ENCODE measurements at regions not wholly inside any gene's neighbourhood (a gene's known extent, or its start where the extent isn't known, plus 50 kb on each side); places are given as distances from the start of the nearest gene placed in this dataset.
A peak's percentile ranks its signal among the peaks of the same experiment; 100 is the strongest.

DNA sequence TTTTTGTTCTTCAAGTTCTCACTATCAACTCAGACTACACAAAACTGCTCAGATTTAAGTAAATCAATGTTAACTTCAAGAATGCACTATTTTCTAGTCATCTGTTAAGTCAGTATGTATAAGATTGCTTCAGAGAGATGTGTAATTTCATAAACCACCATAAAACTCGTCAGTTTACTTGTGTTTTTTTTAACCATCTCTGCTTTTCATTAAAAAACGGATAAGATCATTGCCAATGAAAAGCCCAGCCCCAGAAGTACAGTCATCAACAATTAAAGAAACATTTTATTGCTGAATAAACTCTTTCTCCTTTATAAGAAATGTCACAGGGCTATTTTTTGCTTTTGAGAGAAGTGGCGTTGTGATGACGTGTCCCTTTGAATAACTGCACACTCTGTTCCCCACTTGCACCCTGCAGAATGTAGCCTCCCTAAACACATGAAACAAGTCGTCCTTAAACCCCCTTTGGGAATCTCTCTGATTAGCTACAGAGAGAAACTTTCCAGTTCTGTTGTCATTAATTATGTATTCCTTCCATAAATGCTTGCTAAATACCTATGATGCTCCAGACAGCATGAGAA lies 202.7 kb upstream of the FOXD3 start:
- no peak for DNase-seq (ENCODE audit: low spot score)

DNA sequence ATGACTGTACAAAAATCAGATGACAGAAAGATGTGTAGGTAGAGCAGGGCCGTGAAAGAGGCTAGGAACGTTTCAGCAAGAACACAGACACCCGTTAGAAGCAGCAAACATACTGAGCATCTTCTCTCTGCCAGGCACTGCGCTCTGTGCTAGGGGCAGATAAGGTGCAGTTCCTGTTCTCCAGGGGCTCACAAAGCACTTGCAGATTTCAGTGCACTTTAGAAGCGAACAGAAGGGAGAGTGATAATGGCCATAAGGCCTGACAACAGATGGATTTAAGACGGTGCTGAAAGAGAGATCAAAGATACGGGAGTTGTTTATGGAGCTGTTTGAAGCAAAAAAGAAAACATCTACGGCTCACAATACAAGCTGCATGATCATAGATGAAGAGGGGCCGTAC lies 200.3 kb upstream of the FOXD3 start:
- peak; percentile 1 for DNase-seq (ENCODE audit: low spot score)

- DNase-seq (ENCODE audit: low spot score), result peak; percentile 26
Measured at GRCh38 chr1:63124666-63125191, 197.6 kb upstream of the FOXD3 start.

DNA sequence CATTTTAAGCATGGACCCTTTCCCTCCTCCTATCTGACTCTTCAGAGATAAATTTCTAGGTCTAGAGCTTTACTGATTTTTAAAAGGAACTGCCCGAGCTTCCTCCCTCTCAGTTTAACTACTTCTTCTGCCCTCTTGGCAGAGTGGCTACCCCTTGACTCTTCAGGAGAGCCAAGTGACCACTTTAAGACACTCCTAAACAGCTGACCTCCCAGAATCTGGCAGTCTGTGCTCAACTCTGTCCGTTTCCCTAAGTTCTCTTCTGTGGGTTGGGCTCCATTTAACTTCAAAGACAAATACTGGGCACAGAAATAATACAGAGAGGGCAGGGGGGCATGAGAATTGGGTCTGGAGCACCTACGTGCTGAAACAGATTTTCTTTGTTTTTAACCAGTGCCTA lies 196.3 kb upstream of the FOXD3 start:
- DNase-seq (ENCODE audit: low spot score), result no peak

- DNase-seq (ENCODE audit: low spot score), result no peak
Measured at GRCh38 chr1:63127376-63127775, 195.0 kb upstream of the FOXD3 start.

- DNase-seq (ENCODE audit: low spot score), result no peak
Measured at GRCh38 chr1:63128556-63128955, 193.8 kb upstream of the FOXD3 start.

- no peak for DNase-seq (ENCODE audit: low spot score)
Measured at GRCh38 chr1:63129184-63129583, 193.2 kb upstream of the FOXD3 start.

DNA sequence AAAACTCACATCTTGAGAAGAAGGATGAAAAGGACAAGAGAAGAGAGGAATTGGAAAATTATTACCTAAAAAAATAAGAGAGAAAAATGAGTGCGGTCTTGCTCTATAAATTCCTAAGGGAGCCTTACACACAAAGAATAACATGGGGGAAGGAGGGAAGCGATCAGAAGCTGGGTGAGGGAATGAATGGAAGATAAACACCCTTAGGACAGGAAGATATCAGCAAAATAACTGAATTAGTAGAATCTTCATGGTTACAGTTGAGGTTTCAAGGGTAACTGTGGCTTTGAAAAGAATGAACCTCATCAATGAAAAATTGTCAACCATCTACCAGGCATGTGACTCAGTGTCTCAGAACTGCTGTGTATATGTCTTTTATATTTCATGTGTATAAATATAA lies 192.5 kb upstream of the FOXD3 start:
- no peak for DNase-seq (ENCODE audit: low spot score)

- no peak for DNase-seq (ENCODE audit: low spot score)
Measured at GRCh38 chr1:63134501-63135173, 187.7 kb upstream of the FOXD3 start.

GRCh38 chr1:63135174-63135512 lies 187.2 kb upstream of the FOXD3 start:
- DNase-seq (ENCODE audit: low spot score), result no peak

- DNase-seq (ENCODE audit: low spot score), result no peak
Measured at GRCh38 chr1:63135801-63136200, 186.6 kb upstream of the FOXD3 start.

DNA sequence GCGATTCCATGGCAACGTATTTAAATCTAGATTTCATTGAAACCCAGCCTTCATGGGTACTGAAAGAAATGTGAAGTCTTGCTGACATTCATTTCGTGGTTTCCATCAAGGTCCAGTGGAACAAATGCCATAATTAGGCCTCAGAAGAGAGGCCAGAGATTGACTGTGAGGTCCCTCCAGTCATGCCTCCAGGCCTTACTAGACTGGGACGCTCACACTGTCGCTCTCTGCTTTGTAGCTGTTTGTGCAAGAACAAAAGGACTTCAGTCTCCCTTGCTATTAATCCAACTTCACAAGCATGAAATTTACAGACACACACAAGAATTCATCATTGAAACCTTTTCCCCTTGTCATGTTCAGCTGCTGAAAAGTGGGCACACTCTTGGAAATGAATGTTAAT lies 180.4 kb upstream of the FOXD3 start:
- no peak for DNase-seq (ENCODE audit: low spot score)

DNA sequence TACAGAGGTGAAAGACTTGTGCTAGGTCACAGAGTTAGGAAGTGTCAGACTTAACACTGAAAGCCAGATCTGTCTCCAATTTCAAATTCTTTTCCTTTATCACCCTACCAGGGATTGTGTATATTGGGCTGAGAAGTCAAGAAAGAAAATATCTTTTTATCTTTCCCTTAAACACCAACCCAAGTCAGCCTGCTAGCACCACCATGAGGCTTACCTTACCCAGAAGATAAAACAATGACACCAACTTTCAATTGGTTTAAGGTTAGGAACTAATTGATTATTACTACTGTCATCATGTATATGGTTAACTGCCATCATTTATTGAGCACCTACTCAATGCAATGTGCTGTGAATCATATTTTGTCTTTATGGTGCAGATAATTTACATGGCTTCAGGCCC lies 178.9 kb upstream of the FOXD3 start:
- DNase-seq (ENCODE audit: low spot score), result no peak

DNA sequence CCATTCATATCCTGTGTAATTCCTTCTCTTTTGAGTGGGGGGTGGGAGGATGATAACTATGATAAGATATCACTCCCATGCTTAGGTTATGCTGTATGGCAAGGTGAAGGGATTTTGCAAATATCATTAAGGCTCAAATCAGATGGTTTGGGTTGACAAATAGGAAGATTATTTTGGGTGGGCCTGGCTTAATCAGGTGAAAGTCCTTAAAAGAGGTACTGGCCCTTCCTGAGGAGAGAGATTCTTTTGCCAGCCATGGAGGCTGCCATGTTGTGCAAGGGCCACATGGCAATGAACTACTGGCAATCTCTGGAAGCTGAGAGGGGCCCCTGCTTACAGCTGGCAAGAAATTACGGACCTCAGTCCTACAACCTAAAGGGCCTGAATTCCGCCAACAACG lies 174.6 kb upstream of the FOXD3 start:
- no peak for DNase-seq (ENCODE audit: low spot score)

DNA sequence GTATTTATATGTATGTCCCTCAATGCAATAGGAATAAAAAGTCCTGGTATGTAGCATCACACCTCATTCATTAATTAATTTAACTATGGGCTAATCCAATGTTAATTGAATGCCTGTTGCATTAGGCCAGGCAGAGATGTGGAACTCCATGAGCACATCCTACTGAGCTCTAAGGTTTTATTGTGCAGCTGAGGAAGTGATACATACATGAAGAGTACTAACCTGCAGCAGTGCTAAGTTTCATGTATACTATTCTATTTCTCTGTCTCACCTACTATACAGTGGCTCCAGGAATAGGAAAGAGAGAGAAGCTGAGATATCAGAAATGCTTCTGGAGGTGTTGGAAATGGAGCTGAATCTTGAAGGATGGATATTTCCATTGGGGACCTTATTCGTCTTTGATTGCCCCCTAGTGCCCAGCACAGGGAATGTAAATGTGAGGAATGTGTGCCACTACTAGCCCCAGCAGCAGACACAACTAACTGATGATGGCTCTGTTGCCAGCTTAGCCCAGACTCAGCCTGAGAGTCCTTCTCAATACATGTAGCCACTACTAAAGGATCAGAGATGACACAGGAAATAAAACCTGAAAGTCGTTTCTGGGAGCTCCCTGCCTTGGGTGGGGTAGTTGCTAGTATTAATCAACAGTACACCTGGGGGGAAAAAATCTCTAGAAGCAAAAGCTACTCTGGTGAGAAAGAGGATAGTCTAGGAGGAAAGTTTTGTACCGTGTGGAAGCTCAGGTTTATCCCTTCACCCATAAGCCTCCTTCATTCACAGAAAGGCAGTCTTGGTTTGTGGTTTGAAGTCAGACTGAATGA lies 173.3 kb upstream of the FOXD3 start:
- DNase-seq (ENCODE audit: low spot score), result peak; percentile 2

- no peak for DNase-seq (ENCODE audit: low spot score)
Measured at GRCh38 chr1:63152572-63152971, 169.8 kb upstream of the FOXD3 start.

DNA sequence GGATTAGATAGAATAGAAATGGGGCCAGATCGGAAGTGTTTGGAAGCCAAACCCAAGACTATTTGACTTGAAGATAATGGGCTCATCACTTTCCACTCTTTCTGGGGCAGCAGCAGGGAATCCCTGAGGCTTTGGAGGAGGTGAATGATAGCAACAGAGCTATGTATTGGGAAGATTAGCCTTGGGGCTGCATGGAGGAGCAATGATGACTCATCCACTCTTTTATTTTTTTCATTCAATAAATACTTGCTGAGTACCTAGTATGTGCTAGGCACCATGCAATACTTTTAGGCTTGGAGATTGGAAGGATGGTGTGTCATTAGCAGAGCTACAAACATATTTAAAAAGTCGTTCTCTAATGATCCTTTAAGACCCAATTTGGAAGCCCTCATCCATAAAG lies 166.9 kb upstream of the FOXD3 start:
- no peak for DNase-seq (ENCODE audit: low spot score)

DNA sequence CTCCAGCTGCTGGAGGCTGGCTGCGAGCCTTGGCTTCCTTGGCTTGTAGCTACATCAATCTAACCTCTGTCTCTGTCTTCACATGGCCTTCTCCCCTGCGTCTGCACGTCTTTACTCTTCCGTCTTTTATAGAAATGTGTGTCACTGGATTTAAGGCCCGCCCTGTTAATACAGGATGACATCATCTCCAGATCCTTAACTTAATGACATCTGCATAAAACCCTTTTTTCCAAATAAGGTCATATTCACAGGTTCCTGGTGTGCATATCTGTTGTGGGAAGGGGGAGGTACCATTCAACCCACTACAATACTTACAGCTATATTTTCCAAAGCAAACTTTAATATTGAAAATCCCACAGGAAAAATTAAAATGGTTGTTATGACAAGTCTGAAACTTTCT lies 165.3 kb upstream of the FOXD3 start:
- no peak for DNase-seq (ENCODE audit: low spot score)

DNA sequence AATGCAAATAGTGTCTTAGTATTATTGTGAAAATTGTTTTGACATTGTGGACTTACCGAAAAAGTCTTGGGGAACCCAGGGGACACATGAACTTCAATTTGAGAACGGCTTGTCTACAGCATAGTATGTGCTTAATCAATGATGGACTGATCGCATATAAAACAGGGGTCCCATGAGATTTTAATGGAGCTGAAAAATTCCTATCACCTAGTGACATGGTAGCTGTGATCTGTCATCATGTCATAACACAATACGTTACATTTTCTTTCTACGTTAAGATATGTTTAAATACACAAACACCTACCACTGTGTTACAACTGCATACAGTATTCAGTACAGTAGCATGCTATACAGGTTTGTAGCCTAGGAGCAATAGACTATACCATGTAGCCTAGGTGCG lies 153.3 kb upstream of the FOXD3 start:
- no peak for DNase-seq (ENCODE audit: low spot score)

DNA sequence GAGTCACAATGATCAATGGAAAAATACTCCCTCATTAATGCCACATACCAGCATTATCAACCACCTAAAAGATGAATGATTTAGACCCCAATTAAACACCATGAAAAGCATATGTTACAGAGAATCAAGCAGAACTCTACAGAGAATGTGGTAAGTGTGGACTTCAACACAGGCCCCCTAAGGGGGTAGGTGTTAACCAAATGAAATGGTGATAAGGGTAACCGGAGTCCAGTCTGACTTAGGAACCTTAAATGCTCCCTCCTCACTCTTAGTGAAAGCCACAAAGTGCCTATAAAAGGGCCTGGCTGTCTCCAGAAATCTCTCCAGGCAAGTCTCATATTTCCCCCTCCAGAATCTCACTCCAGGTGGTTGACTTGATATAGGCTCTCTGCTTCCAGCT lies 149.2 kb upstream of the FOXD3 start:
- no peak for DNase-seq (ENCODE audit: low spot score)

DNA sequence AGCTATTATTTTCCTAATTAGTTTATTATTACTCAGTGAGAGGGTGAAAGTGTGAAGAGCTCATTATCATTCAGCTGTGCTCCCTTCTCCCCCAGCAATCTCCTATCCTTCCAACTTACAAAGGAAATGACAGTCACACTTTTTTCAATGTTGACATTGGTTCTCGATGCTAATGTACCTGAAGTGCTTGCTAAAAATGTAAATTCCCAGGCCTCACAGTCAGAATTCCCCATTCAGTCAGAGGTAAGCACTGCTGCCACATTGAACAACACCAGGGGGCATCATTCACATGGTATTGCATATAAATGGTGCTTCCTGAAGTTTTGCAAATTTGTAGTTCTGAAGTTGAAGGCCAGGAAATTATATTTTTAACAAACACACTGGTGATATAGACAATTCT lies 132.7 kb upstream of the FOXD3 start:
- no peak for DNase-seq (ENCODE audit: low spot score)

DNA sequence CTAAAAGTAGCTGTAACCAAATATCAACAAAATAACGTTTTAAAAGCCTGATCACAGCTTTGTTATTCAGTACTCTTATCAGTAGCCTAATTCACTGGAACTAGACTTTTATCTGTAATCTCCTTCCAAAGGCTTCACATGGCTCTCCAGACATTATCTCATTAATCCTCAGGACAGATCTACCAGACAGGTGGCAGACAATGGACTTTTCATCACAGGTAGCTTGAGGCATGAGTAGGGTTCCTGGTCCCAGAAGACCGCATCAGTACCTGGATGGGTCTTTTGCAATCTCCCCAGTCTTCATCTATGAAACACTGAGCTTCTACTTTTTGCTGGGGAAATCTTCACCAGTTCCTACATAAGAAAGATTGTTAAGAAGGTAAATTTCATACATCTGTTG lies 132.2 kb upstream of the FOXD3 start:
- DNase-seq (ENCODE audit: low spot score), result no peak

DNA sequence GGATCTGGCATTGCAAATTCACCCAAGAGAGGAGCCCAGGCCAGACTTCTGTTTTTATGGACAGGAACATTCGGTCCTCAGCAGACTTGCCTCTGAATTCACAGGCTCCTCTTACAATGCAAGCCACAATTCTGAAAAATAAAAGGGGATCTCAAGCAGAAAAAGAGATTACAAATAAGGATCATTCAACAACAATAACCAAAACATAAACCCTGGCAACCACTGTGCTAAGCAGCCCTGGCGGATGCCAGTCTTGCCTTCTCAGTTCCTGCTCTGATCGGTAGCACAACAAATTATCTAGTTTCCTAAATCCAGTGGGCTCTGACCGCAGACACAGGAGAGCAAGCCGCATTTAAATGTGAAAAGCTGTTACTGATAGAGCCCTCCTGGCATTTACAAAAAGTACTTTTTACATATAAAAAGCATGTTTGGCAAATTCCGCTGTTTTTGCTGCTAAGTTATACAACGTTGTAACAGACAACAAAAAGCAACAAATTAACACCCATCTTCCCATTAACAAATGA lies 123.4 kb upstream of the FOXD3 start:
- DNase-seq (ENCODE audit: low spot score), result no peak
